ENCODE measurements at regions not wholly inside any gene's neighbourhood (a gene's known extent, or its start where the extent isn't known, plus 50 kb on each side); places are given as distances from the start of the nearest gene placed in this dataset.

DNA sequence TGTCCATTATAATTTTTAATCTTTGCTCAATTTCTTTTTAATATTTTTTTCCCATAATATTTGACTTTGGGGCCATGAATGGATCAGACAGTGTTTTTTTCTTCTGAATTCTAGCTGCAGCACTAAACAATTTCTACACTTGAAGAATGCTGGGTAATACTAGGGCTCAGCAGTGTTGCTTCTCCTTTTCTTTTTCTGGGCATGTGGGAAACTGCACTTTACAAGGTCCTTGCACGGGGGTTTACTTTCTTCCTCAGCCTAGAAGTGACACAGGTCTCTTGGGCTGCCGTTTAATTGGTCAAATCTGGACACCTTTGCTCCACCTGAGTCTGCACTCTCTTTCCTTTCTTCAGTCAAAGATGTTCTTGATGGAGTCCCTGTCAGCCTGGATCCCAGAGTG lies 135.4 kb upstream of the APCDD1 start:
- H3K27me3 ChIP-seq (ENCODE audit: insufficient read depth, low read depth, low read length), result no peaks in the 10 kb centered on the region
- H3K9ac ChIP-seq (ENCODE audit: low read length), result no peak overlapping the region
- no peaks in the 10 kb centered on the region for H3K9me3 ChIP-seq (ENCODE audit: low read length)
- H2AFZ ChIP-seq (ENCODE audit: low read depth, low read length), result no peak overlapping the region
- H3K36me3 ChIP-seq (ENCODE audit: insufficient read depth, low read length), result no peaks in the 10 kb centered on the region
- H3K9me2 ChIP-seq (ENCODE audit: insufficient read depth, low read length), result no peaks in the 10 kb centered on the region
- no peaks in the 10 kb centered on the region for H3F3A ChIP-seq (ENCODE audit: insufficient read depth, low read length, poor library complexity, severe bottlenecking)
- no peaks in the 10 kb centered on the region for H4K20me1 ChIP-seq (ENCODE audit: insufficient read depth)
- no peak overlapping the region for H3K4me2 ChIP-seq (ENCODE audit: low read length)
- H3K4me3 ChIP-seq (ENCODE audit: low read length), result no peak overlapping the region
- TF ChIP-seq SMC3 (conservative IDR thresholded peaks at IDR 0.05; ENCODE audit: poor library complexity) (no peak), MXI1 (conservative IDR thresholded peaks at IDR 0.05; ENCODE audit: poor library complexity, severe bottlenecking) (no peak), RAD21 (conservative IDR thresholded peaks at IDR 0.05) (no peak), POLR2AphosphoS5 (IDR thresholded peaks at IDR 0.05) (no peak), TAF1 (IDR thresholded peaks at IDR 0.05; ENCODE audit: low read depth) (no peak), EP300 (conservative IDR thresholded peaks at IDR 0.05; ENCODE audit: poor library complexity, severe bottlenecking) (no peak), CTCF (IDR thresholded peaks at IDR 0.05; ENCODE audit: poor library complexity, severe bottlenecking) (no peak), EZH2 (IDR thresholded peaks at IDR 0.05; ENCODE audit: borderline replicate concordance, insufficient read depth, low read length, poor library complexity, severe bottlenecking) (no peak)
- TF ChIP-seq, protein P1, sequence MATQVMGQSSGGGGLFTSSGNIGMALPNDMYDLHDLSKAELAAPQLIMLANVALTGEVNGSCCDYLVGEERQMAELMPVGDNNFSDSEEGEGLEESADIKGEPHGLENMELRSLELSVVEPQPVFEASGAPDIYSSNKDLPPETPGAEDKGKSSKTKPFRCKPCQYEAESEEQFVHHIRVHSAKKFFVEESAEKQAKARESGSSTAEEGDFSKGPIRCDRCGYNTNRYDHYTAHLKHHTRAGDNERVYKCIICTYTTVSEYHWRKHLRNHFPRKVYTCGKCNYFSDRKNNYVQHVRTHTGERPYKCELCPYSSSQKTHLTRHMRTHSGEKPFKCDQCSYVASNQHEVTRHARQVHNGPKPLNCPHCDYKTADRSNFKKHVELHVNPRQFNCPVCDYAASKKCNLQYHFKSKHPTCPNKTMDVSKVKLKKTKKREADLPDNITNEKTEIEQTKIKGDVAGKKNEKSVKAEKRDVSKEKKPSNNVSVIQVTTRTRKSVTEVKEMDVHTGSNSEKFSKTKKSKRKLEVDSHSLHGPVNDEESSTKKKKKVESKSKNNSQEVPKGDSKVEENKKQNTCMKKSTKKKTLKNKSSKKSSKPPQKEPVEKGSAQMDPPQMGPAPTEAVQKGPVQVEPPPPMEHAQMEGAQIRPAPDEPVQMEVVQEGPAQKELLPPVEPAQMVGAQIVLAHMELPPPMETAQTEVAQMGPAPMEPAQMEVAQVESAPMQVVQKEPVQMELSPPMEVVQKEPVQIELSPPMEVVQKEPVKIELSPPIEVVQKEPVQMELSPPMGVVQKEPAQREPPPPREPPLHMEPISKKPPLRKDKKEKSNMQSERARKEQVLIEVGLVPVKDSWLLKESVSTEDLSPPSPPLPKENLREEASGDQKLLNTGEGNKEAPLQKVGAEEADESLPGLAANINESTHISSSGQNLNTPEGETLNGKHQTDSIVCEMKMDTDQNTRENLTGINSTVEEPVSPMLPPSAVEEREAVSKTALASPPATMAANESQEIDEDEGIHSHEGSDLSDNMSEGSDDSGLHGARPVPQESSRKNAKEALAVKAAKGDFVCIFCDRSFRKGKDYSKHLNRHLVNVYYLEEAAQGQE (IDR thresholded peaks at IDR 0.05; ENCODE audit: borderline replicate concordance), result no peak
- H3K27ac ChIP-seq (ENCODE audit: low read length), result no peak overlapping the region
- no peaks in the 10 kb centered on the region for H3K79me2 ChIP-seq (replicated peaks; ENCODE audit: insufficient read depth, low read length)

GRCh38 chr18:10319914-10320600 lies 134.4 kb upstream of the APCDD1 start:
- H3K9me2 ChIP-seq (ENCODE audit: insufficient read depth, low read length), result no peaks in the 10 kb centered on the region
- H3K4me3 ChIP-seq (ENCODE audit: low read length), result no peak overlapping the region
- TF ChIP-seq, protein P1 (IDR thresholded peaks at IDR 0.05; ENCODE audit: borderline replicate concordance), result no peak
- no peak for TF ChIP-seq POLR2AphosphoS5 (IDR thresholded peaks at IDR 0.05)
- no peak for TF ChIP-seq SMC3 (conservative IDR thresholded peaks at IDR 0.05; ENCODE audit: poor library complexity)
- no peak for TF ChIP-seq EP300 (conservative IDR thresholded peaks at IDR 0.05; ENCODE audit: poor library complexity, severe bottlenecking)
- TF ChIP-seq TAF1 (IDR thresholded peaks at IDR 0.05; ENCODE audit: low read depth), result no peak
- no peak for TF ChIP-seq RAD21 (conservative IDR thresholded peaks at IDR 0.05)
- no peak for TF ChIP-seq EZH2 (IDR thresholded peaks at IDR 0.05; ENCODE audit: borderline replicate concordance, insufficient read depth, low read length, poor library complexity, severe bottlenecking)
- TF ChIP-seq CTCF (IDR thresholded peaks at IDR 0.05; ENCODE audit: poor library complexity, severe bottlenecking), result no peak
- TF ChIP-seq MXI1 (conservative IDR thresholded peaks at IDR 0.05; ENCODE audit: poor library complexity, severe bottlenecking), result no peak
- no peak overlapping the region for H2AFZ ChIP-seq (ENCODE audit: low read depth, low read length)
- H3K36me3 ChIP-seq (ENCODE audit: insufficient read depth, low read length), result no peaks in the 10 kb centered on the region
- H3K27ac ChIP-seq (ENCODE audit: low read length), result no peak overlapping the region
- H3K9me3 ChIP-seq (ENCODE audit: low read length), result no peaks in the 10 kb centered on the region
- no peak overlapping the region for H3K9ac ChIP-seq (ENCODE audit: low read length)
- no peaks in the 10 kb centered on the region for H3K79me2 ChIP-seq (replicated peaks; ENCODE audit: insufficient read depth, low read length)
- H4K20me1 ChIP-seq (ENCODE audit: insufficient read depth), result no peaks in the 10 kb centered on the region
- no peaks in the 10 kb centered on the region for H3K27me3 ChIP-seq (ENCODE audit: insufficient read depth, low read depth, low read length)
- no peaks in the 10 kb centered on the region for H3F3A ChIP-seq (ENCODE audit: insufficient read depth, low read length, poor library complexity, severe bottlenecking)
- H3K4me2 ChIP-seq (ENCODE audit: low read length), result no peak overlapping the region
